WTC11 (cell line): ENCODE measurements at regions not wholly inside any gene's neighbourhood (a gene's known extent, or its start where the extent isn't known, plus 50 kb on each side); places are given as distances from the start of the nearest gene placed in this dataset.

ENCODE experiments used
- ATAC-seq: fragments of 200-7000 bp; cut with Tn5 transposase; 2 replicates; pipeline ENCODE4 v1.10.0; 2021; ENCODE audit warnings: mild to moderate bottlenecking, moderate library complexity
- CTCF ChIA-PET: fragments of 300-600 bp; sonication (Branson Sonifier 250); formaldehyde crosslinking; loops from one replicate; lab custom pipeline; 2021; ENCODE audit warnings: antibody characterized with exemption; lab: Charles Lee
- POLR2A ChIA-PET: fragments of 350-600 bp; sonication (Branson Sonifier 250); formaldehyde crosslinking; loops from one replicate; lab custom pipeline; 2021; ENCODE audit warnings: antibody characterized with exemption; lab: Charles Lee
- DNase-seq: peaks from one replicate; pipeline ENCODE4 v3.0.0; 2021; ENCODE audit warnings: low spot score
- H3K27ac Mint-ChIP-seq: 2 replicates; pipeline ENCODE4 v1.8.0; 2021; ENCODE audit warnings: mixed read lengths
- H3K27me3 Mint-ChIP-seq: 2 replicates; pipeline ENCODE4 v1.8.0; 2021; ENCODE audit warnings: low read depth, mild to moderate bottlenecking, moderate library complexity, mixed read lengths
- H3K36me3 Mint-ChIP-seq: 2 replicates; pipeline ENCODE4 v1.8.0; 2021; ENCODE audit warnings: mixed read lengths
- H3K4me1 Mint-ChIP-seq: 2 replicates; pipeline ENCODE4 v1.8.0; 2022; ENCODE audit warnings: mixed read lengths
- H3K4me3 Mint-ChIP-seq: 2 replicates; pipeline ENCODE4 v1.8.0; 2021; ENCODE audit warnings: mild to moderate bottlenecking, moderate library complexity, mixed read lengths
- H3K9me3 Mint-ChIP-seq: 2 replicates; pipeline ENCODE4 v1.8.0; 2021; ENCODE audit warnings: mixed read lengths
- ATF1 ChIP-seq: sonication (generic); formaldehyde crosslinking; IDR thresholded peaks from 2 replicates; pipeline ENCODE4 v1.8.1; 2023; ENCODE audit warnings: mild to moderate bottlenecking, moderate library complexity, missing genetic modification reagents
- CREM ChIP-seq: sonication (generic); formaldehyde crosslinking; IDR thresholded peaks from 2 replicates; pipeline ENCODE4 v1.8.1; 2022; ENCODE audit warnings: mild to moderate bottlenecking, missing genetic modification reagents, moderate library complexity
- ESRRA ChIP-seq: sonication (generic); formaldehyde crosslinking; IDR thresholded peaks from 2 replicates; pipeline ENCODE4 v1.8.1; 2022; ENCODE audit warnings: mild to moderate bottlenecking, missing genetic modification reagents, borderline replicate concordance
- ETV6 ChIP-seq: sonication (generic); formaldehyde crosslinking; IDR thresholded peaks from 2 replicates; pipeline ENCODE4 v1.8.1; 2022; ENCODE audit warnings: mild to moderate bottlenecking, missing genetic modification reagents
- FOXP1 ChIP-seq: sonication (generic); formaldehyde crosslinking; IDR thresholded peaks from 2 replicates; pipeline ENCODE4 v1.8.0; 2022; ENCODE audit warnings: missing genetic modification reagents, mild to moderate bottlenecking, moderate library complexity, borderline replicate concordance
- GRHL2 ChIP-seq: fragments of 250-450 bp; sonication (Bioruptor Pico); IDR thresholded peaks from 2 replicates; pipeline ENCODE4 v1.8.0; 2022; ENCODE audit warnings: mild to moderate bottlenecking, moderate library complexity; ENCODE audit not compliant: insufficient replicate concordance, severe bottlenecking
- IRF2 ChIP-seq: sonication (generic); formaldehyde crosslinking; IDR thresholded peaks from 2 replicates; pipeline ENCODE4 v1.8.0; 2022; ENCODE audit warnings: low read depth, missing genetic modification reagents, borderline replicate concordance
- MXD4 ChIP-seq: fragments of 250-450 bp; sonication (Bioruptor Pico); IDR thresholded peaks from 2 replicates; pipeline ENCODE4 v1.8.0; 2021; ENCODE audit warnings: mild to moderate bottlenecking, moderate library complexity, borderline replicate concordance
- MYBL2 ChIP-seq: sonication (generic); formaldehyde crosslinking; IDR thresholded peaks from 2 replicates; pipeline ENCODE4 v1.8.1; 2023; ENCODE audit warnings: mild to moderate bottlenecking, moderate library complexity, missing genetic modification reagents
- NFATC4 ChIP-seq: fragments of 250-450 bp; sonication (Bioruptor Pico); IDR thresholded peaks from 2 replicates; pipeline ENCODE4 v1.9.0; 2021; ENCODE audit warnings: mild to moderate bottlenecking
- NFE2L1 ChIP-seq: sonication (generic); formaldehyde crosslinking; IDR thresholded peaks from 2 replicates; pipeline ENCODE4 v1.8.1; 2023; ENCODE audit warnings: missing genetic modification reagents
- SMAD3 ChIP-seq: sonication (generic); formaldehyde crosslinking; IDR thresholded peaks from 2 replicates; pipeline ENCODE4 v1.8.0; 2022; ENCODE audit warnings: missing genetic modification reagents, mild to moderate bottlenecking, borderline replicate concordance
- SP1 ChIP-seq: sonication (generic); formaldehyde crosslinking; conservative IDR thresholded peaks from 2 replicates; pipeline ENCODE4 v1.8.1; 2022; ENCODE audit warnings: missing genetic modification reagents
- TEAD4 ChIP-seq: sonication (generic); formaldehyde crosslinking; IDR thresholded peaks from 2 replicates; pipeline ENCODE4 v1.8.0; 2022; ENCODE audit warnings: mild to moderate bottlenecking, missing genetic modification reagents
- ZNF138 ChIP-seq: sonication (generic); formaldehyde crosslinking; conservative IDR thresholded peaks from 2 replicates; pipeline ENCODE4 v1.8.1; 2022; ENCODE audit warnings: mild to moderate bottlenecking, moderate library complexity, missing genetic modification reagents
- TF ChIP-seq, protein P1 (sequence below): fragments of 250-450 bp; sonication (Bioruptor Pico); IDR thresholded peaks from 2 replicates; pipeline ENCODE4 v1.9.0; 2021; ENCODE audit warnings: moderate library complexity, mild to moderate bottlenecking, inconsistent platforms, borderline replicate concordance
- TF ChIP-seq, protein P2 (sequence below): sonication (generic); formaldehyde crosslinking; IDR thresholded peaks from 2 replicates; pipeline ENCODE4 v1.8.0; 2022; ENCODE audit warnings: mild to moderate bottlenecking, missing genetic modification reagents
- TF ChIP-seq, protein P3 (sequence below): sonication (generic); formaldehyde crosslinking; IDR thresholded peaks from 2 replicates; pipeline ENCODE4 v1.8.1; 2022; ENCODE audit warnings: mild to moderate bottlenecking, missing genetic modification reagents, moderate library complexity, borderline replicate concordance
- TF ChIP-seq, protein P4 (sequence below): sonication (generic); formaldehyde crosslinking; IDR thresholded peaks from 2 replicates; pipeline ENCODE4 v1.8.1; 2023; ENCODE audit warnings: mild to moderate bottlenecking, missing genetic modification reagents
- TF ChIP-seq, protein P5 (sequence below): fragments of 250-450 bp; sonication (Bioruptor Pico); IDR thresholded peaks from 2 replicates; pipeline ENCODE4 v1.8.0; 2021; ENCODE audit warnings: mild to moderate bottlenecking
- TF ChIP-seq, protein P6 (sequence below): sonication (generic); formaldehyde crosslinking; IDR thresholded peaks from 2 replicates; pipeline ENCODE4 v1.8.1; 2023; ENCODE audit warnings: mild to moderate bottlenecking, missing genetic modification reagents, moderate library complexity
- TF ChIP-seq, protein P7 (sequence below): sonication (generic); formaldehyde crosslinking; IDR thresholded peaks from 2 replicates; pipeline ENCODE4 v1.8.1; 2022; ENCODE audit warnings: mild to moderate bottlenecking, moderate library complexity, missing genetic modification reagents

DNA sequence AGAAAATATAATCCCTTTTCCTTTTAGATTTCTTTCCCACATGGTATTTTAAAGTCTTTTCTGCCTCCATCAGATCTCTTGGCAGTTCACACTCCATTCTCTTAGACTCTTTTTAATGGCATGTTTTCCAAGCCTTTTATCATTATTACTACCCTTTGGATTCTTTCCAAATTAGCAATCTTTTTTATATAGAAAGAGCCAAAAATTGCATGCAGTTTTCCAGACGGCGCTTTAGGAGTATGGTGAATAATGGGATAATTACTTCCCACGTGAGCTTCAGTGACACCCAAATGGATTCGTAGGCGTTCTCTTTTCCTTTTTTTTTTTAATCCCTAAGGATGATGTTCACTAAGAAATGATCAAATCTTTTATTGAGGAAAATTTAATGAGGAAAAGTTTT lies 354.8 kb upstream of the DNAJC19 start:
- CTCF ChIA-PET = interaction anchor here (1.0 kb wide), 1 partner anchor 356 kb away, joined by 3 read pairs; no protein-coding TSS in a partner anchor
- Mint-ChIP-seq H3K9me3 (peaks cover 11% of the 10 kb centered on the region), H3K36me3 (peaks cover 6% of the 10 kb centered on the region), H3K27ac (no peak overlapping the region), H3K4me3 (no peak overlapping the region), H3K27me3 (no peaks in the 10 kb centered on the region; the same call in 1 of the 2 replicates), H3K4me1 (peaks cover 6% of the 10 kb centered on the region)
- DNase-seq = no peak
- no peak for ATAC-seq
- POLR2A ChIA-PET = no interaction called here
- TF ChIP-seq IRF2 (CRISPR knock-in tag) (no peak), MYBL2 (CRISPR knock-in tag) (no peak), ETV6 (CRISPR knock-in tag) (no peak), ZNF138 (no peak), FOXP1 (CRISPR knock-in tag) (no peak), TEAD4 (CRISPR knock-in tag) (no peak), NFE2L1 (CRISPR knock-in tag) (no peak), MXD4 (no peak)
- TF ChIP-seq, protein P1, sequence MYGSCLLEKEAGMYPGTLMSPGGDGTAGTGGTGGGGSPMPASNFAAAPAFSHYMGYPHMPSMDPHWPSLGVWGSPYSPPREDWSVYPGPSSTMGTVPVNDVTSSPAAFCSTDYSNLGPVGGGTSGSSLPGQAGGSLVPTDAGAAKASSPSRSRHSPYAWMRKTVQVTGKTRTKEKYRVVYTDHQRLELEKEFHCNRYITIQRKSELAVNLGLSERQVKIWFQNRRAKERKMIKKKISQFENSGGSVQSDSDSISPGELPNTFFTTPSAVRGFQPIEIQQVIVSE (CRISPR knock-in tag) = no peak
- TF ChIP-seq, protein P2, sequence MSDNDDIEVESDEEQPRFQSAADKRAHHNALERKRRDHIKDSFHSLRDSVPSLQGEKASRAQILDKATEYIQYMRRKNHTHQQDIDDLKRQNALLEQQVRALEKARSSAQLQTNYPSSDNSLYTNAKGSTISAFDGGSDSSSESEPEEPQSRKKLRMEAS (CRISPR knock-in tag) = no peak
- TF ChIP-seq, protein P3, sequence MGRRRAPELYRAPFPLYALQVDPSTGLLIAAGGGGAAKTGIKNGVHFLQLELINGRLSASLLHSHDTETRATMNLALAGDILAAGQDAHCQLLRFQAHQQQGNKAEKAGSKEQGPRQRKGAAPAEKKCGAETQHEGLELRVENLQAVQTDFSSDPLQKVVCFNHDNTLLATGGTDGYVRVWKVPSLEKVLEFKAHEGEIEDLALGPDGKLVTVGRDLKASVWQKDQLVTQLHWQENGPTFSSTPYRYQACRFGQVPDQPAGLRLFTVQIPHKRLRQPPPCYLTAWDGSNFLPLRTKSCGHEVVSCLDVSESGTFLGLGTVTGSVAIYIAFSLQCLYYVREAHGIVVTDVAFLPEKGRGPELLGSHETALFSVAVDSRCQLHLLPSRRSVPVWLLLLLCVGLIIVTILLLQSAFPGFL (CRISPR knock-in tag) = no peak
- TF ChIP-seq, protein P4, sequence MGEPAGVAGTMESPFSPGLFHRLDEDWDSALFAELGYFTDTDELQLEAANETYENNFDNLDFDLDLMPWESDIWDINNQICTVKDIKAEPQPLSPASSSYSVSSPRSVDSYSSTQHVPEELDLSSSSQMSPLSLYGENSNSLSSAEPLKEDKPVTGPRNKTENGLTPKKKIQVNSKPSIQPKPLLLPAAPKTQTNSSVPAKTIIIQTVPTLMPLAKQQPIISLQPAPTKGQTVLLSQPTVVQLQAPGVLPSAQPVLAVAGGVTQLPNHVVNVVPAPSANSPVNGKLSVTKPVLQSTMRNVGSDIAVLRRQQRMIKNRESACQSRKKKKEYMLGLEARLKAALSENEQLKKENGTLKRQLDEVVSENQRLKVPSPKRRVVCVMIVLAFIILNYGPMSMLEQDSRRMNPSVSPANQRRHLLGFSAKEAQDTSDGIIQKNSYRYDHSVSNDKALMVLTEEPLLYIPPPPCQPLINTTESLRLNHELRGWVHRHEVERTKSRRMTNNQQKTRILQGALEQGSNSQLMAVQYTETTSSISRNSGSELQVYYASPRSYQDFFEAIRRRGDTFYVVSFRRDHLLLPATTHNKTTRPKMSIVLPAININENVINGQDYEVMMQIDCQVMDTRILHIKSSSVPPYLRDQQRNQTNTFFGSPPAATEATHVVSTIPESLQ = no peak
- TF ChIP-seq, protein P5, sequence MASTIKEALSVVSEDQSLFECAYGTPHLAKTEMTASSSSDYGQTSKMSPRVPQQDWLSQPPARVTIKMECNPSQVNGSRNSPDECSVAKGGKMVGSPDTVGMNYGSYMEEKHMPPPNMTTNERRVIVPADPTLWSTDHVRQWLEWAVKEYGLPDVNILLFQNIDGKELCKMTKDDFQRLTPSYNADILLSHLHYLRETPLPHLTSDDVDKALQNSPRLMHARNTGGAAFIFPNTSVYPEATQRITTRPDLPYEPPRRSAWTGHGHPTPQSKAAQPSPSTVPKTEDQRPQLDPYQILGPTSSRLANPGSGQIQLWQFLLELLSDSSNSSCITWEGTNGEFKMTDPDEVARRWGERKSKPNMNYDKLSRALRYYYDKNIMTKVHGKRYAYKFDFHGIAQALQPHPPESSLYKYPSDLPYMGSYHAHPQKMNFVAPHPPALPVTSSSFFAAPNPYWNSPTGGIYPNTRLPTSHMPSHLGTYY = no peak
- TF ChIP-seq, protein P6, sequence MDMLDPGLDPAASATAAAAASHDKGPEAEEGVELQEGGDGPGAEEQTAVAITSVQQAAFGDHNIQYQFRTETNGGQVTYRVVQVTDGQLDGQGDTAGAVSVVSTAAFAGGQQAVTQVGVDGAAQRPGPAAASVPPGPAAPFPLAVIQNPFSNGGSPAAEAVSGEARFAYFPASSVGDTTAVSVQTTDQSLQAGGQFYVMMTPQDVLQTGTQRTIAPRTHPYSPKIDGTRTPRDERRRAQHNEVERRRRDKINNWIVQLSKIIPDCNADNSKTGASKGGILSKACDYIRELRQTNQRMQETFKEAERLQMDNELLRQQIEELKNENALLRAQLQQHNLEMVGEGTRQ = no peak

DNA sequence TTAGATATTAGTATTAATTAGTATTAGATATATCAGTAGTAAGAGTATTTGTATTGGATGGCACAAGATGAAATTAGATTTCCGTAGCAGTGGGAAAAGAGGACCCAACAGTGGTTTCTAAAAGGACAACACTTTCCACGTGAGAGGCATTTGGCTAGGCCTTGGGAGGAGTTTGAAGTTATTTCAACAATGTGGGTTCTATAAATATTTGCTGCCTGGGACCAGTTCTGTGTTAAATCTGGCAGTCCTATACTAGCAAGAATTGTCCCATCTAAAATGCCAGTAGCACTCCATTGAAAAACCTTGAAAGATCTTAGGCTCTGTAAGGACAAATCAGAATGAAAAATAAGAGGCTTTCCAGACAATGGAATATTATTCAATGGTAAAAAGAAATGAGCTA lies 347.1 kb upstream of the DNAJC19 start:
- H3K4me1 Mint-ChIP-seq = no peaks in the 10 kb centered on the region
- peaks cover 11% of the 10 kb centered on the region for H3K9me3 Mint-ChIP-seq
- no peaks in the 10 kb centered on the region for H3K27me3 Mint-ChIP-seq
- TF ChIP-seq NFATC4 (CRISPR knock-in tag) (no peak), GRHL2 (CRISPR knock-in tag) (no peak), SMAD3 (CRISPR knock-in tag) (no peak), CREM (CRISPR knock-in tag) (no peak), ESRRA (CRISPR knock-in tag) (no peak), SP1 (no peak), ATF1 (CRISPR knock-in tag) (no peak)
- TF ChIP-seq, protein P7, sequence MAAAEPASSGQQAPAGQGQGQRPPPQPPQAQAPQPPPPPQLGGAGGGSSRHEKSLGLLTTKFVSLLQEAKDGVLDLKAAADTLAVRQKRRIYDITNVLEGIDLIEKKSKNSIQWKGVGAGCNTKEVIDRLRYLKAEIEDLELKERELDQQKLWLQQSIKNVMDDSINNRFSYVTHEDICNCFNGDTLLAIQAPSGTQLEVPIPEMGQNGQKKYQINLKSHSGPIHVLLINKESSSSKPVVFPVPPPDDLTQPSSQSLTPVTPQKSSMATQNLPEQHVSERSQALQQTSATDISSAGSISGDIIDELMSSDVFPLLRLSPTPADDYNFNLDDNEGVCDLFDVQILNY (CRISPR knock-in tag) = no peak
- ChIA-PET POLR2A (no interaction called here), CTCF (interaction anchor here (1.0 kb wide), 1 partner anchor 10 kb away, joined by 4 read pairs; no protein-coding TSS in a partner anchor)
- H3K4me3 Mint-ChIP-seq = no peak overlapping the region
- H3K36me3 Mint-ChIP-seq = peaks cover 6% of the 10 kb centered on the region
- DNase-seq (no peak), ATAC-seq (no peak)
- no peak overlapping the region for H3K27ac Mint-ChIP-seq
